ENCODE measurements at regions not wholly inside any gene's neighbourhood (a gene's known extent, or its start where the extent isn't known, plus 50 kb on each side); places are given as distances from the start of the nearest gene placed in this dataset.

- H2AFZ ChIP-seq, result no peak overlapping the region
- no peak for TF ChIP-seq EZH2 (IDR thresholded peaks at IDR 0.05; ENCODE audit: borderline replicate concordance)
- no peak for TF ChIP-seq CTCF (IDR thresholded peaks at IDR 0.05; ENCODE audit: poor library complexity)
- TF ChIP-seq EZH2phosphoT487 (IDR thresholded peaks at IDR 0.05; ENCODE audit: low read depth, severe bottlenecking, unreplicated experiment), result no peak
- H3K9me3 ChIP-seq (ENCODE audit: low read depth), result no peaks in the 10 kb centered on the region
- H4K20me1 ChIP-seq (ENCODE audit: insufficient read depth, poor library complexity, severe bottlenecking), result no peaks in the 10 kb centered on the region
- no peaks in the 10 kb centered on the region for H3K9me2 ChIP-seq (replicated peaks; ENCODE audit: insufficient read depth)
- DNase-seq (ENCODE audit: low spot score), result no peak
- no peaks in the 10 kb centered on the region for H3K36me3 ChIP-seq (replicated peaks; ENCODE audit: insufficient read depth, low read depth)
- no peak overlapping the region for H3K4me2 ChIP-seq
- 82% methylated on average over 5 of the region's 5 CpGs for WGBS (ENCODE audit: low lambda C conversion rate, missing lambda C conversion rate)
- peaks cover 4% of the 10 kb centered on the region for H3K27me3 ChIP-seq
- H3K79me2 ChIP-seq, result no peaks in the 10 kb centered on the region
- H3K4me3 ChIP-seq, result no peak overlapping the region
- peaks cover 8% of the 10 kb centered on the region for H3K4me1 ChIP-seq (ENCODE audit: insufficient read depth)
- H3K27ac ChIP-seq, result no peak overlapping the region
Observed at GRCh38 chr11:15476371-15476917, 361.7 kb downstream of the INSC start.

GRCh38 chr11:15481871-15482270, 367.1 kb downstream of the INSC start:
- Histone ChIP-seq H3K4me2 (no peak overlapping the region), H3K9me2 (replicated peaks; ENCODE audit: insufficient read depth) (no peaks in the 10 kb centered on the region), H2AFZ (no peak overlapping the region), H3K27me3 (no peaks in the 10 kb centered on the region), H3K79me2 (no peaks in the 10 kb centered on the region), H3K4me1 (ENCODE audit: insufficient read depth) (no peaks in the 10 kb centered on the region), H3K27ac (no peak overlapping the region), H3K4me3 (no peak overlapping the region), H4K20me1 (ENCODE audit: insufficient read depth, poor library complexity, severe bottlenecking) (no peaks in the 10 kb centered on the region), H3K36me3 (replicated peaks; ENCODE audit: insufficient read depth, low read depth) (no peaks in the 10 kb centered on the region), H3K9me3 (ENCODE audit: low read depth) (no peaks in the 10 kb centered on the region)
- TF ChIP-seq CTCF (IDR thresholded peaks at IDR 0.05; ENCODE audit: poor library complexity) (no peak), EZH2 (IDR thresholded peaks at IDR 0.05; ENCODE audit: borderline replicate concordance) (no peak), EZH2phosphoT487 (IDR thresholded peaks at IDR 0.05; ENCODE audit: low read depth, severe bottlenecking, unreplicated experiment) (no peak)
- 77% methylated on average over 2 of the region's 2 CpGs for WGBS (ENCODE audit: low lambda C conversion rate, missing lambda C conversion rate)
- no peak for DNase-seq (ENCODE audit: low spot score)

GRCh38 chr11:15483205-15483604, 368.5 kb downstream of the INSC start:
- Histone ChIP-seq H3K36me3 (replicated peaks; ENCODE audit: insufficient read depth, low read depth) (no peaks in the 10 kb centered on the region), H3K79me2 (no peaks in the 10 kb centered on the region), H3K9me3 (ENCODE audit: low read depth) (no peaks in the 10 kb centered on the region), H3K4me2 (no peak overlapping the region), H2AFZ (no peak overlapping the region), H3K27me3 (no peaks in the 10 kb centered on the region), H3K9me2 (replicated peaks; ENCODE audit: insufficient read depth) (no peaks in the 10 kb centered on the region), H3K4me1 (ENCODE audit: insufficient read depth) (no peaks in the 10 kb centered on the region), H3K27ac (no peak overlapping the region), H4K20me1 (ENCODE audit: insufficient read depth, poor library complexity, severe bottlenecking) (no peaks in the 10 kb centered on the region), H3K4me3 (no peak overlapping the region)
- no peak for TF ChIP-seq EZH2 (IDR thresholded peaks at IDR 0.05; ENCODE audit: borderline replicate concordance)
- TF ChIP-seq EZH2phosphoT487 (IDR thresholded peaks at IDR 0.05; ENCODE audit: low read depth, severe bottlenecking, unreplicated experiment), result no peak
- no peak for TF ChIP-seq CTCF (IDR thresholded peaks at IDR 0.05; ENCODE audit: poor library complexity)
- whole genome bisulfite sequencing (ENCODE audit: low lambda C conversion rate, missing lambda C conversion rate), result 95% methylated on average over 1 of the region's 1 CpG
- DNase-seq (ENCODE audit: low spot score), result no peak

- H3K4me1 ChIP-seq (ENCODE audit: insufficient read depth), result no peaks in the 10 kb centered on the region
- WGBS (ENCODE audit: low lambda C conversion rate, missing lambda C conversion rate), result 77% methylated on average over 2 of the region's 2 CpGs
- H3K27me3 ChIP-seq, result no peaks in the 10 kb centered on the region
- no peak overlapping the region for H2AFZ ChIP-seq
- no peak for DNase-seq (ENCODE audit: low spot score)
- no peak overlapping the region for H3K4me2 ChIP-seq
- H3K79me2 ChIP-seq, result no peaks in the 10 kb centered on the region
- no peak overlapping the region for H3K27ac ChIP-seq
- no peak for TF ChIP-seq EZH2phosphoT487 (IDR thresholded peaks at IDR 0.05; ENCODE audit: low read depth, severe bottlenecking, unreplicated experiment)
- TF ChIP-seq EZH2 (IDR thresholded peaks at IDR 0.05; ENCODE audit: borderline replicate concordance), result no peak
- no peak for TF ChIP-seq CTCF (IDR thresholded peaks at IDR 0.05; ENCODE audit: poor library complexity)
- no peaks in the 10 kb centered on the region for H3K36me3 ChIP-seq (replicated peaks; ENCODE audit: insufficient read depth, low read depth)
- no peaks in the 10 kb centered on the region for H4K20me1 ChIP-seq (ENCODE audit: insufficient read depth, poor library complexity, severe bottlenecking)
- no peaks in the 10 kb centered on the region for H3K9me2 ChIP-seq (replicated peaks; ENCODE audit: insufficient read depth)
- H3K4me3 ChIP-seq, result no peak overlapping the region
- H3K9me3 ChIP-seq (ENCODE audit: low read depth), result no peaks in the 10 kb centered on the region
Observed at GRCh38 chr11:15484398-15484797, 369.7 kb downstream of the INSC start.
